ENCODE measurements at regions not wholly inside any gene's neighbourhood (a gene's known extent, or its start where the extent isn't known, plus 50 kb on each side); places are given as distances from the start of the nearest gene placed in this dataset.

DNA sequence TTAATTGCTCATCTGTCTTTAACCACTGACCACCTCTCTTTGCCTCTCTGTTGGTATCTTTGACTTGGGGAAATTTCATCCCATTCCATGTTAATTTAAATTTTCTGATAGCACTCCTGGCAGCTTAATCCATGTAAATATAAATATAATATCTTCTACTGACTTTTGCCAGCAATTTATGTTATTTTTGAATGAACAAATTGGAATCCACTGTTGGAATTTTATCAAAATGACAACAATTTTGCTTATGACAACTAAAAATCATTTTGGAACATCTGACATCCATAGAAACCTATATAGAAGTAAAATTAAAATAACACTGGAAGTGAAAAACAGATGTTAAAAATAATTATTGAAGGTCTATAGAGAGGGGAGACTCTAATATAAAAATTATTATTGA lies 176.5 kb upstream of the AKR1E2 start:
- no peak overlapping the region for H4K5ac ChIP-seq (ENCODE audit: insufficient read length, low read depth, low read length)
- H3K27ac ChIP-seq (ENCODE audit: insufficient read length, low read depth, low read length), result no peak overlapping the region
- H3K23me2 ChIP-seq (ENCODE audit: insufficient read length, low read depth, low read length, poor library complexity, severe bottlenecking), result no peaks in the 10 kb centered on the region
- H2BK12ac ChIP-seq (ENCODE audit: insufficient read length, low read depth, low read length), result no peak overlapping the region
- Mint-ChIP-seq H3K4me1 (peaks cover 17 to 25% of the 10 kb centered on the region in 2 experiments), H3K27ac (no peak overlapping the region), H3K4me3 (no peak overlapping the region), H3K9me3 (no peaks in the 10 kb centered on the region), H3K27me3 (ENCODE audit: low read depth) (no peaks in the 10 kb centered on the region), H3K36me3 (ENCODE audit: insufficient read depth in 1 of 3, low read depth in 3 of 3) (no peaks in the 10 kb centered on the region)
- no peak overlapping the region for H2BK120ac ChIP-seq (ENCODE audit: low read depth, low read length, poor library complexity, severe bottlenecking)
- no peaks in the 10 kb centered on the region for H3K27me3 ChIP-seq (ENCODE audit: insufficient read depth, low read length)
- H3K79me2 ChIP-seq (ENCODE audit: insufficient read depth, low read length), result no peaks in the 10 kb centered on the region
- H2AFZ ChIP-seq (ENCODE audit: low read length), result no peak overlapping the region
- no peak overlapping the region for H3K9ac ChIP-seq (ENCODE audit: extremely low read depth, insufficient read length, low read length)
- no peaks in the 10 kb centered on the region for H3K9me3 ChIP-seq (ENCODE audit: control insufficient read depth, low read depth, low read length)
- no peak overlapping the region for H3K23ac ChIP-seq (ENCODE audit: insufficient read length, low read depth, low read length)
- H4K91ac ChIP-seq (ENCODE audit: insufficient read length, low read depth, low read length), result no peak overlapping the region
- TF ChIP-seq CTCF (conservative IDR thresholded peaks at IDR 0.05), result no peak
- H2BK20ac ChIP-seq (ENCODE audit: low read depth, low read length, poor library complexity, severe bottlenecking), result no peak overlapping the region
- DNase-seq, result no peak
- no peaks in the 10 kb centered on the region; the same call in 1 of the 2 replicates for H3K4me1 ChIP-seq (ENCODE audit: insufficient read depth, low read length)
- H4K20me1 ChIP-seq (ENCODE audit: control insufficient read depth, insufficient read depth, insufficient read length), result no peaks in the 10 kb centered on the region
- no peak overlapping the region for H4K8ac ChIP-seq (replicated peaks; ENCODE audit: insufficient read length, low read depth, low read length)
- H3K14ac ChIP-seq (ENCODE audit: insufficient read depth, low read length), result no peak overlapping the region
- no peak overlapping the region for H3T11ph ChIP-seq (ENCODE audit: low read length)
- no peaks in the 10 kb centered on the region for H3K79me1 ChIP-seq (ENCODE audit: insufficient read depth, low read depth, low read length, poor library complexity, severe bottlenecking)
- no peak overlapping the region for H3K4me2 ChIP-seq (ENCODE audit: insufficient read depth, insufficient read length, low read length)
- no peak overlapping the region for H2AK5ac ChIP-seq (ENCODE audit: insufficient read length, low read length)
- no peak overlapping the region for H3K18ac ChIP-seq (ENCODE audit: insufficient read length, low read depth, low read length)
- H3K4ac ChIP-seq (ENCODE audit: low read depth, low read length), result no peak overlapping the region
- H3K56ac ChIP-seq (ENCODE audit: insufficient read length, low read depth, low read length), result no peak overlapping the region
- no peak overlapping the region for H2BK5ac ChIP-seq (ENCODE audit: insufficient read length, low read length)
- H2BK15ac ChIP-seq (ENCODE audit: low read depth, low read length), result no peak overlapping the region
